CD4-positive, alpha-beta memory T cell (primary cell): ENCODE measurements at regions not wholly inside any gene's neighbourhood (a gene's known extent, or its start where the extent isn't known, plus 50 kb on each side); places are given as distances from the start of the nearest gene placed in this dataset.
A peak's percentile ranks its signal among the peaks of the same experiment; 100 is the strongest.

Experiments used
- CTCF ChIA-PET: fragments of 350-600 bp; sonication (Branson Sonifier 250); formaldehyde crosslinking; loops from one replicate; lab custom pipeline; 2021; ENCODE audit warnings: inconsistent platforms; ENCODE audit not compliant: partially characterized antibody; lab: Charles Lee
- POLR2A ChIA-PET: fragments of 350-600 bp; sonication (Branson Sonifier 250); formaldehyde crosslinking; loops from one replicate; lab custom pipeline; 2021; ENCODE audit not compliant: partially characterized antibody; lab: Charles Lee
- DNase-seq, 5 donors: peaks; one replicate each; pipeline versions ENCODE4 v3.0.0 to v3.0.0-alpha.2; 2020 to 2022; ENCODE audit warnings: mixed read lengths in 1 of 5
- H3K27ac ChIP-seq: one replicate; pipeline ENCODE4 v1.7.0; 2013; ENCODE audit warnings: low read depth, low read length
- H3K27me3 ChIP-seq: 2 replicates; pipeline ENCODE4 v1.7.0; 2013; ENCODE audit warnings: mild to moderate bottlenecking, low read length, moderate library complexity; ENCODE audit not compliant: insufficient read depth
- H3K36me3 ChIP-seq: 2 replicates; pipeline ENCODE4 v1.7.0; 2013; ENCODE audit warnings: mild to moderate bottlenecking, low read length, moderate library complexity; ENCODE audit not compliant: insufficient read depth
- H3K4me1 ChIP-seq: 2 replicates; pipeline ENCODE4 v1.7.0; 2013; ENCODE audit warnings: mild to moderate bottlenecking, low read length, moderate library complexity; ENCODE audit not compliant: insufficient read depth
- H3K4me3 ChIP-seq, 2 donors: one replicate each; pipeline ENCODE4 v1.7.0; 2013; ENCODE audit warnings: low read length in 2 of 2, mild to moderate bottlenecking in 1 of 2
- H3K9me3 ChIP-seq, 2 donors: one replicate each; pipeline ENCODE4 v1.7.0; 2013; ENCODE audit warnings: low read length in 2 of 2, control low read depth in 1 of 2; ENCODE audit not compliant: control insufficient read depth in 1 of 2
- H3K27ac Mint-ChIP-seq, 7 donors: one replicate each; pipeline ENCODE4 v1.8.0; 2020 to 2021; ENCODE audit warnings: mixed read lengths in 7 of 7, mild to moderate bottlenecking in 6 of 7, inconsistent platforms in 3 of 7, moderate library complexity in 3 of 7
- H3K27me3 Mint-ChIP-seq, 2 donors: one replicate each; pipeline ENCODE4 v1.8.0; 2020 to 2021; ENCODE audit warnings: mixed read lengths in 2 of 2
- H3K36me3 Mint-ChIP-seq, 2 donors: one replicate each; pipeline ENCODE4 v1.8.0; 2020 to 2021; ENCODE audit warnings: mixed read lengths in 2 of 2, inconsistent platforms in 1 of 2, mild to moderate bottlenecking in 1 of 2
- H3K4me1 Mint-ChIP-seq, 4 donors: one replicate each; pipeline ENCODE4 v1.8.0; 2020 to 2021; ENCODE audit warnings: mixed read lengths in 4 of 4, mild to moderate bottlenecking in 1 of 4
- H3K4me3 Mint-ChIP-seq, 8 donors: one replicate each; pipeline ENCODE4 v1.8.0; 2020 to 2021; ENCODE audit warnings: mixed read lengths in 8 of 8, mild to moderate bottlenecking in 7 of 8, moderate library complexity in 6 of 8, inconsistent platforms in 3 of 8
- H3K9me3 Mint-ChIP-seq, 8 donors: one replicate each; pipeline ENCODE4 v1.8.0; 2020 to 2021; ENCODE audit warnings: mixed read lengths in 8 of 8, mild to moderate bottlenecking in 5 of 8, inconsistent platforms in 3 of 8, moderate library complexity in 1 of 8
- intact Hi-C: fragments of 100-400 bp; cut with micrococcal nuclease; formaldehyde crosslinking; loops from one replicate; pipeline ENCODE4 v1.15.1; 2023

GRCh38 chr4:184550476-184550875 lies 76.1 kb upstream of the IRF2 start:
- intact Hi-C loops: no loop called here
- DNase-seq: no peak
- H3K27ac Mint-ChIP-seq: no peak overlapping the region
- no peaks in the 10 kb centered on the region for H3K4me1 ChIP-seq
- H3K9me3 Mint-ChIP-seq: no peaks in the 10 kb centered on the region
- H3K4me3 Mint-ChIP-seq: no peak overlapping the region
- no peaks in the 10 kb centered on the region for H3K36me3 ChIP-seq
- H3K4me1 Mint-ChIP-seq: no peaks in the 10 kb centered on the region
- no peaks in the 10 kb centered on the region for H3K27me3 ChIP-seq
- no peaks in the 10 kb centered on the region for H3K36me3 Mint-ChIP-seq
- CTCF ChIA-PET: interaction anchor here (3.2 kb wide), 1 partner anchor 286 kb away, joined by 19 read pairs; no protein-coding TSS in a partner anchor
- H3K27ac ChIP-seq: no peak overlapping the region
- H3K9me3 ChIP-seq: no peaks in the 10 kb centered on the region
- H3K4me3 ChIP-seq: no peak overlapping the region
- POLR2A ChIA-PET: interaction anchor here (1.5 kb wide), 1 partner anchor 286 kb away, joined by 3 read pairs; no protein-coding TSS in a partner anchor
- H3K27me3 Mint-ChIP-seq: peaks cover 0 to 1% of the 10 kb centered on the region in 2 donors

DNA sequence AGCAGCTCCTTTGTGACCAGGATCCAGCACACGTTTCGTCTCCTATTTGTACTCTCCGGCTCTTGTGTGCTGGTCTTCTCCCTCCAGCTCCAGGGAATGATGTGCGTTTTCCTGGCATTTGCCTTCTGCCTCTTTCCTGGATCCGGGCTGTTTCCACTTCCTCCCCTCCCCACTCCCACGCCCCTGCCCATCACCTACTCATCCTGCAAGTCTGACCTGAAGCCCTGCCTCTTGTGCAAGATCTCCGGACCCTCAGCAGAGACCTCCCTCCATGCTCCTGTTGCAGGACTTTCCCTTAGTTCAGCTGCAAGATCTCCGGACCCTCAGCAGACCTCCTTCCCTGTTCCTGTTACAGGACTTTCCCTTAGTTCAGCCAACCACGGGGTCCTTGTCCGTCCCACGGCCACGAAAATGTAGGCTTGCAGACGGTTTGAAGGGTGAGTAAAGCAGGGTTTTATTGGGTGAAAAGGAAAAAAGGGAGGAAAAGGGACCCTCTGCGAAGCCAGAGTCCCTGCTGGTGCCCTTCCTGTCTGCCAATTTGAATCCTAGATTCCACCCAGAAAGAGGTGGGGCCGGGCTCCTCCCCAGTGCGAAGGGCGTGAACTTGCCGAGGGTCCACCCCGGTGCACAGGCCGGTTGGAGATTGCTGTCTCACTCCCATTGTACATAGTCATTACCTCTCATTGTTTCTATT lies 74.4 kb upstream of the IRF2 start:
- Histone ChIP-seq H3K4me1 (no peaks in the 10 kb centered on the region), H3K36me3 (no peaks in the 10 kb centered on the region), H3K9me3 (no peaks in the 10 kb centered on the region), H3K27me3 (no peaks in the 10 kb centered on the region), H3K4me3 (no peak overlapping the region), H3K27ac (no peak overlapping the region)
- Mint-ChIP-seq H3K4me1 (no peaks in the 10 kb centered on the region), H3K36me3 (no peaks in the 10 kb centered on the region), H3K27me3 (peaks cover 0 to 1% of the 10 kb centered on the region in 2 donors), H3K27ac (no peak overlapping the region), H3K9me3 (peaks cover 0 to 2% (median 0%) of the 10 kb centered on the region in 8 donors), H3K4me3 (peak overlapping the region in 2 of 8 donors; percentile 13 to 36)
- DNase-seq: no peak
- CTCF ChIA-PET: interaction anchor here (3.2 kb wide), 1 partner anchor 284 kb away, joined by 19 read pairs; no protein-coding TSS in a partner anchor
- intact Hi-C loops: no loop called here
- POLR2A ChIA-PET: no interaction called here

DNA sequence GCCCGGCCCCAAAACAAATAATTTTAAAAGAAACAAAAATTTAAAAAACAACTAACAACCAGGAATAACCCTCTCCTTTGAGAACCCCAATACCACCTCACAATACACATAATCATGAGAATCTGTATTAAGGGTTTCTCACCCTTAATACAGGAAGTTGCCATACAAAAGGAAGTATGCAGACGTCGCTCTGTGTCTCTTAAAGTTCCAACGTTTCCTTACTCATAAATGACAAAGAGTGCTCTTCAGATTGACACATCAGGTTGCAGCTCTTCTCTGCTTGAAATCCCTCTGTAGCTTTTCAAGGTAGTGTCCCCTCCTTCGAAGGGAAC lies 73.9 kb upstream of the IRF2 start:
- POLR2A ChIA-PET: no interaction called here
- no peak overlapping the region for H3K27ac ChIP-seq
- Mint-ChIP-seq H3K27ac (no peak overlapping the region), H3K4me3 (no peak overlapping the region), H3K36me3 (no peaks in the 10 kb centered on the region), H3K27me3 (peaks cover 0 to 1% of the 10 kb centered on the region in 2 donors), H3K4me1 (no peaks in the 10 kb centered on the region), H3K9me3 (peaks cover 0 to 2% (median 0%) of the 10 kb centered on the region in 8 donors)
- CTCF ChIA-PET: no interaction called here
- intact Hi-C loops: no loop called here
- H3K4me3 ChIP-seq: no peak overlapping the region
- no peaks in the 10 kb centered on the region for H3K4me1 ChIP-seq
- H3K27me3 ChIP-seq: no peaks in the 10 kb centered on the region
- H3K36me3 ChIP-seq: no peaks in the 10 kb centered on the region
- no peaks in the 10 kb centered on the region for H3K9me3 ChIP-seq
- DNase-seq: no peak

GRCh38 chr4:184544788-184545409 lies 70.5 kb upstream of the IRF2 start:
- no peaks in the 10 kb centered on the region for H3K4me1 ChIP-seq
- ChIA-PET POLR2A (no interaction called here), CTCF (interaction anchor here (4.2 kb wide), 1 partner anchor 281 kb away, joined by 23 read pairs; no protein-coding TSS in a partner anchor)
- H3K27me3 ChIP-seq: no peaks in the 10 kb centered on the region
- Mint-ChIP-seq H3K4me1 (no peaks in the 10 kb centered on the region), H3K36me3 (no peaks in the 10 kb centered on the region), H3K27ac (no peak overlapping the region), H3K27me3 (peaks cover 0 to 1% of the 10 kb centered on the region in 2 donors), H3K4me3 (no peak overlapping the region), H3K9me3 (peaks cover 0 to 2% (median 0%) of the 10 kb centered on the region in 8 donors)
- no peaks in the 10 kb centered on the region for H3K9me3 ChIP-seq
- H3K4me3 ChIP-seq: no peak overlapping the region
- no peak overlapping the region for H3K27ac ChIP-seq
- DNase-seq: no peak
- intact Hi-C loops: no loop called here
- H3K36me3 ChIP-seq: no peaks in the 10 kb centered on the region

- no peaks in the 10 kb centered on the region for H3K27me3 ChIP-seq
- peaks cover 0 to 16% (median 3%) of the 10 kb centered on the region in 4 donors for H3K4me1 Mint-ChIP-seq
- ChIA-PET CTCF (interaction anchor here (1.1 to 4.2 kb wide), 2 partner anchors 9 to 278 kb away, joined by 3 to 23 read pairs; no protein-coding TSS in a partner anchor), POLR2A (no interaction called here)
- H3K27me3 Mint-ChIP-seq: no peaks in the 10 kb centered on the region
- H3K4me1 ChIP-seq: peaks cover under 1% of the 10 kb centered on the region
- H3K9me3 ChIP-seq: no peaks in the 10 kb centered on the region
- peaks cover 0 to 2% (median 0%) of the 10 kb centered on the region in 8 donors for H3K9me3 Mint-ChIP-seq
- H3K4me3 ChIP-seq: no peak overlapping the region
- no peak overlapping the region for H3K27ac Mint-ChIP-seq
- peaks cover 0 to 9% of the 10 kb centered on the region in 2 donors for H3K36me3 Mint-ChIP-seq
- no peak overlapping the region for H3K27ac ChIP-seq
- DNase-seq: no peak
- no peak overlapping the region for H3K4me3 Mint-ChIP-seq
- H3K36me3 ChIP-seq: no peaks in the 10 kb centered on the region
- intact Hi-C loops: no loop called here
These were observed 67.6 kb upstream of the IRF2 start for GRCh38 chr4:184541907-184542306.

DNA sequence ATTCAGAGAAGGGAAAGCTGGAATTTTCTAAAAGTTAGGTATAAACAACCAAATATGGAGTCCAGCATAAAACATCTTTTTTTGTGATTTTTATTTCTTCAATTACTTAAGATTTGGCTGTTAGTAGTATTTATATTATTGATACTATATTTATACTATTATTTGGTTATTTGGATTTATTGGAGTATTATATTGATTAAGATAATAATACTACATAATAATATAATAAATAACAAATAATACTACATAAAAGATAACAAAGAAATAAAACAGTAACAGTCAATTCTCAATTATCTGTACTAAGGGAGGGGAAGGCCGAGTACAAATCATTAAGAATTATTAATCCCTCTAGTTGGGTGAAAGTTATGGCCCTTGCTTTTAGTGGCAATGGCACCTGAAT lies 66.0 kb upstream of the IRF2 start:
- Mint-ChIP-seq H3K4me1 (peaks cover 12 to 32% (median 18%) of the 10 kb centered on the region in 4 donors), H3K27me3 (no peaks in the 10 kb centered on the region), H3K9me3 (peaks cover 0 to 2% (median 0%) of the 10 kb centered on the region in 8 donors), H3K27ac (no peak overlapping the region), H3K36me3 (peaks cover 0 to 9% of the 10 kb centered on the region in 2 donors), H3K4me3 (no peak overlapping the region)
- Histone ChIP-seq H3K27ac (no peak overlapping the region), H3K27me3 (no peaks in the 10 kb centered on the region), H3K9me3 (no peaks in the 10 kb centered on the region), H3K4me3 (no peak overlapping the region), H3K36me3 (no peaks in the 10 kb centered on the region), H3K4me1 (peaks cover 15% of the 10 kb centered on the region)
- ChIA-PET POLR2A (no interaction called here), CTCF (interaction anchor here (2.3 kb wide), 1 partner anchor 275 kb away, joined by 27 read pairs; no protein-coding TSS in a partner anchor)
- no peak for DNase-seq
- intact Hi-C loops: no loop called here

DNA sequence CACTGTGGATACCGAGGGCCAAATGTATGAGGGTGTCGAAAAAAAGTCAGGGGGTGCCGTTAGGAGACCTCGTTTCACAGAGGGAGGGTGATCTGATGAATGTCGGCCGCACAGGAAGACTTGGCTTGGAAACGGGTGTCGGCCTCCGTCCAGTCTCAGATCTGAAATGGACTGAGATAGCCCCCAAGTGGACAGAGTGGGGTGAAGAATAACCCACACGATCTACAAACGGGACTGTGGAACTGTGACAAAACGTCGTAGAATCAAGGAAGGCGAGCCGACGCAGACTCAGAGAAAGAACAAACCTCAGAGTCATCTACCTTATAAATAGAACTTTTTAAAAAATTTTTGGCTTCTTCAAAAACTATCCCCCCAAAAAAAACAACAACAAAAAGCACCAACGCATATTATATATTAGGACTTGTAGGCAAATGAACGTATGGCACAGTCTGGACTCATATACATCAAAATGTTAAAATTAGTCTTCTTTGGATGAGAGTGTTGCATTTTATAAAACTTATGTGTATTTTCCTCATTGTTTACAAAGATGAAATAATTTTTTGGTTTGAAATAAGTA lies 63.8 kb upstream of the IRF2 start:
- peak overlapping the region; percentile 91 to 98 (median 94) for H3K4me3 Mint-ChIP-seq
- H3K9me3 Mint-ChIP-seq: no peaks in the 10 kb centered on the region
- H3K27ac Mint-ChIP-seq: peak overlapping the region; percentile 94 to 100 (median 99)
- H3K27ac ChIP-seq: peak overlapping the region; percentile 98
- H3K27me3 Mint-ChIP-seq: no peaks in the 10 kb centered on the region
- no peaks in the 10 kb centered on the region for H3K27me3 ChIP-seq
- H3K36me3 ChIP-seq: no peaks in the 10 kb centered on the region
- peaks cover 28 to 51% (median 35%) of the 10 kb centered on the region in 4 donors for H3K4me1 Mint-ChIP-seq
- DNase-seq: peak; percentile 59 to 71 (median 65)
- CTCF ChIA-PET: interaction anchor here (0.7 to 4.0 kb wide), 7 partner anchors 34 to 286 kb away, joined by 3 to 82 read pairs (median 5); partner anchors contain the start of gene IRF2
- H3K9me3 ChIP-seq: no peaks in the 10 kb centered on the region
- peaks cover 0 to 9% of the 10 kb centered on the region in 2 donors for H3K36me3 Mint-ChIP-seq
- peaks cover 37% of the 10 kb centered on the region for H3K4me1 ChIP-seq
- intact Hi-C loops: loop anchor here (1.0 to 10.0 kb wide), 7 partner anchors 228 to 1667 kb away; partner anchors contain the start of genes ACSL1, ANKRD37, CDKN2AIP and CFAP97
- H3K4me3 ChIP-seq: peak overlapping the region; percentile 82 to 92
- POLR2A ChIA-PET: interaction anchor here (0.6 to 6.2 kb wide), 17 partner anchors 30 to 1094 kb away, joined by 3 to 142 read pairs (median 4); partner anchors contain the start of genes ACSL1, ANKRD37, CASP3 and CDKN2AIP
